Upper lobe of left lung (tissue), 6 donors: ENCODE measurements at regions not wholly inside any gene's neighbourhood (a gene's known extent, or its start where the extent isn't known, plus 50 kb on each side); places are given as distances from the start of the nearest gene placed in this dataset.

Experiments
- ATAC-seq, 2 donors: fragments of 200-7000 bp; cut with Tn5 transposase; one replicate each; pipeline ENCODE4 v1.9.1; 2022; ENCODE audit warnings: mild to moderate bottlenecking in 2 of 2, moderate library complexity in 2 of 2; ENCODE audit not compliant: low FRiP score in 2 of 2
- DNase-seq, 2 donors: peaks; one replicate each; pipeline ENCODE4 v3.0.0-alpha.2; 2019 to 2020
- H3K27ac ChIP-seq, 4 donors: fragments of 200-600 bp; sonication (generic); one replicate each; pipeline ENCODE4 v1.5.1; 2016 to 2019
- H3K27me3 ChIP-seq, 4 donors: fragments of 200-600 bp; sonication (generic); one replicate each; pipeline ENCODE4 v1.5.1; 2017 to 2019
- H3K36me3 ChIP-seq, 4 donors: fragments of 200-600 bp; sonication (generic); one replicate each; pipeline ENCODE4 v1.5.1; 2016 to 2019
- H3K4me1 ChIP-seq, 4 donors: fragments of 200-600 bp; sonication (generic); one replicate each; pipeline ENCODE4 v1.5.1; 2018 to 2019
- H3K4me3 ChIP-seq, 4 donors: fragments of 200-600 bp; sonication (generic); one replicate each; pipeline ENCODE4 v1.5.1; 2017 to 2019; ENCODE audit warnings: mild to moderate bottlenecking in 2 of 4, moderate library complexity in 1 of 4
- H3K9me3 ChIP-seq, 4 donors: fragments of 200-600 bp; sonication (generic); one replicate each; pipeline ENCODE4 v1.5.1; 2018 to 2019
- EP300 ChIP-seq, 4 donors: sonication (generic); formaldehyde crosslinking; IDR thresholded peaks; one replicate each; pipeline ENCODE4 v1.5.1; 2017; ENCODE audit warnings: antibody characterized with exemption in 4 of 4, control low read depth in 2 of 4
- POLR2A ChIP-seq, 4 donors: fragments of 450-650 bp; IDR thresholded peaks; one replicate each; pipeline ENCODE4 v1.5.1; 2016 to 2017; ENCODE audit warnings: antibody characterized with exemption in 4 of 4, mild to moderate bottlenecking in 2 of 4
- POLR2AphosphoS5 ChIP-seq, 2 donors: sonication (generic); formaldehyde crosslinking; IDR thresholded peaks; one replicate each; pipeline ENCODE4 v1.5.1; 2017; ENCODE audit warnings: antibody characterized with exemption in 2 of 2
- WGBS, 2 donors: methylation state at CpG; one replicate each; pipeline ENCODE4 v1.1.5; 2017 to 2018; 5-methylcytosine and 5-hydroxymethylcytosine counted together
- TF ChIP-seq, protein P1 (sequence below), 6 experiments: fragments of 450-650 bp in 4 of 6; fragments of 200-600 bp in 2 of 6; sonication (generic) in 2 of 6; IDR thresholded peaks; one replicate each; pipeline ENCODE4 v1.5.1; 2016 to 2019; ENCODE audit warnings: antibody characterized with exemption in 6 of 6
- donor health status: DM: no; HTN: no; CAD: no; lungs with moderate emphysema.
- donor health status: DM: no; HTN: yes; CAD: no; lungs with severe emphysema.

DNA sequence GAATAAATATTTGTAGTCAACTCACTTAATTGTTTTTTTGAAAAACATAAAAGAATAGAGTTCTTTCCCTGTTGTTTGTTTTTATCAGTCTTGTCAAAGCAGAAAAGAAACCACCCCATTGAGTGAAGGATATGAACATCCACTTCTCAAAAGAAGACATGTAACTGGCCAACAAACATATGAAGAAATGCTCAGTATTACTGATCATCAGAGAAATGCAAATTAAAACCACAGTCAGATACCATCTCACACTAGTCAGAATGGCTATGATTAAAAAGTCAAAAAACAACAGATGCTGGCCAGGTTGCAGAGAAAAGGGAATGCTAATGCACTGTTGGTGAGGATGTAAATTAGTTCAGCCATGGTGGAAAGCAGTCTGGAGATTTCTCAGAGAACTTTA is 326.1 kb upstream of the EMCN start:
- no peak overlapping the region for H3K27ac ChIP-seq
- no peaks in the 10 kb centered on the region for H3K36me3 ChIP-seq
- TF ChIP-seq, protein P1, sequence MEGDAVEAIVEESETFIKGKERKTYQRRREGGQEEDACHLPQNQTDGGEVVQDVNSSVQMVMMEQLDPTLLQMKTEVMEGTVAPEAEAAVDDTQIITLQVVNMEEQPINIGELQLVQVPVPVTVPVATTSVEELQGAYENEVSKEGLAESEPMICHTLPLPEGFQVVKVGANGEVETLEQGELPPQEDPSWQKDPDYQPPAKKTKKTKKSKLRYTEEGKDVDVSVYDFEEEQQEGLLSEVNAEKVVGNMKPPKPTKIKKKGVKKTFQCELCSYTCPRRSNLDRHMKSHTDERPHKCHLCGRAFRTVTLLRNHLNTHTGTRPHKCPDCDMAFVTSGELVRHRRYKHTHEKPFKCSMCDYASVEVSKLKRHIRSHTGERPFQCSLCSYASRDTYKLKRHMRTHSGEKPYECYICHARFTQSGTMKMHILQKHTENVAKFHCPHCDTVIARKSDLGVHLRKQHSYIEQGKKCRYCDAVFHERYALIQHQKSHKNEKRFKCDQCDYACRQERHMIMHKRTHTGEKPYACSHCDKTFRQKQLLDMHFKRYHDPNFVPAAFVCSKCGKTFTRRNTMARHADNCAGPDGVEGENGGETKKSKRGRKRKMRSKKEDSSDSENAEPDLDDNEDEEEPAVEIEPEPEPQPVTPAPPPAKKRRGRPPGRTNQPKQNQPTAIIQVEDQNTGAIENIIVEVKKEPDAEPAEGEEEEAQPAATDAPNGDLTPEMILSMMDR (IDR thresholded peaks at IDR 0.05) = no peak
- TF ChIP-seq EP300 (IDR thresholded peaks at IDR 0.05) = no peak
- TF ChIP-seq POLR2A (IDR thresholded peaks at IDR 0.05) = no peak
- TF ChIP-seq POLR2AphosphoS5 (IDR thresholded peaks at IDR 0.05) = no peak
- no peak for DNase-seq
- no peak for ATAC-seq
- no peaks in the 10 kb centered on the region for H3K9me3 ChIP-seq
- H3K27me3 ChIP-seq = no peaks in the 10 kb centered on the region
- H3K4me3 ChIP-seq = no peak overlapping the region
- H3K4me1 ChIP-seq = no peaks in the 10 kb centered on the region

DNA sequence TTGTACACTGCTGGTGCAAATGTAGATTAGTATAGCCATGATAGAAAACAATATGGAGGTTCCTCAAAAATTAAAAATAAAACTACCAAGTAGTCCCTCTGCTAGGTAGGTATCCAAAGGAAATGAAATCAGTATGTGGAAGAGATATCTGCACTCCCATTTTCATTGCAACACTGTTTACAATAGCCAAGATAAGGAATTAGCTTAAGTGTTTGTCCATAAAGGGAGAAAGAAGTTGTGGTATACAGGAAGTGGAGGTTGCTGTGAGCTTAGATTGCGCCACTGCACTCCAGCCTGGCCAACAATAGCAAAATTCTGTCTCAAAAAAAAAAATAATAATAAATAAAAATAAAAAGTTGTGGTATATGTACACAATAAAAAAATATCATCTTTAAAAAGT is 325.0 kb upstream of the EMCN start:
- no peak for TF ChIP-seq POLR2AphosphoS5 (IDR thresholded peaks at IDR 0.05)
- TF ChIP-seq, protein P1 (IDR thresholded peaks at IDR 0.05) = no peak
- DNase-seq (no peak), ATAC-seq (no peak)
- Histone ChIP-seq H3K36me3 (no peaks in the 10 kb centered on the region), H3K27ac (no peak overlapping the region), H3K4me1 (no peaks in the 10 kb centered on the region), H3K27me3 (no peaks in the 10 kb centered on the region), H3K9me3 (no peaks in the 10 kb centered on the region), H3K4me3 (no peak overlapping the region)
- WGBS, 2 donors = 57 to 78% methylated on average over 1 of the region's 1 CpG

DNA sequence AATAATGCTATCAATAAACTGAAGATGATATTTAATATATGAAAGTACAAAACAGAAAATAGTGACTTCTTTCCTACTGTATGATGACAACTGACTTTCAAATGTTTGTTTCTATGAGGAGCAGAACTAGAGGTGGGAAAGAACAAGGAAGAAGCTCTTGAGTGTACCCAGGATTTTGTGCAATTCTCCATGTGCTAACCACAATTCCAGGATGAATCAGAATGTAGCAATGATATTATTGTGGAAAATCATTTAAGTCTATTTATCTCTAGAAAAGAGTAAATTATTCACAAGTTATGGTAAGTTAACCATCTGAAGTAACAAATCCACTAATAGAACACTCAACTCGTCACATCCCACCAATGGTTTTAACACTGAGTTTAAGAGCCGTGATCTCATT is 324.1 kb upstream of the EMCN start:
- H3K9me3 ChIP-seq = no peaks in the 10 kb centered on the region
- ATAC-seq = no peak
- TF ChIP-seq, protein P1 (IDR thresholded peaks at IDR 0.05) = no peak

DNA sequence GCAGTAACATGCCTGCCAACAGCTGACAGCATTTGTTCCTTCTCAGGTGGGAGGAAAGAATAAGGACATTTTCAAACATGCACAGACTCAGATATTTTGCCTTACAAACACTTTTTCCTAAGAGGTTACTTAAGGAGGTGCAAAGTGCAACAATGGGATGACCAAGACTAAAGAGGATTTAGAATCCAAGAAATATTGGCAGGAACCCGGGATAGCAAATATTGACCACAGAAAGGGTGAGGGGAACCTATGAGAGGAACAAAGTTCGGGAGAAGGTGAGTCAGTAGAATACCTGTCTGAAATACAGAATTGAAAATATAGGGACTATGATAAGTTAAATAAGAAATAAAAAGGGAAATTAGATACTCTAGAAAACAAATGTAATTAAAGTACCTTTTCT is 321.9 kb upstream of the EMCN start:
- TF ChIP-seq EP300 (IDR thresholded peaks at IDR 0.05) (no peak), POLR2A (IDR thresholded peaks at IDR 0.05) (no peak), POLR2AphosphoS5 (IDR thresholded peaks at IDR 0.05) (no peak)
- TF ChIP-seq, protein P1 (IDR thresholded peaks at IDR 0.05) = no peak
- DNase-seq = no peak
- H3K27me3 ChIP-seq = no peaks in the 10 kb centered on the region
- no peaks in the 10 kb centered on the region for H3K9me3 ChIP-seq
- ATAC-seq = no peak
- no peak overlapping the region for H3K4me3 ChIP-seq
- no peak overlapping the region for H3K27ac ChIP-seq
- H3K4me1 ChIP-seq = no peaks in the 10 kb centered on the region
- H3K36me3 ChIP-seq = no peaks in the 10 kb centered on the region
- 90 to 93% methylated on average over 2 of the region's 2 CpGs for WGBS, 2 donors

More for the DNA sequence above, 324.1 kb upstream of the EMCN start:
- 93 to 96% methylated on average over 2 of the region's 2 CpGs for WGBS, 2 donors
- Histone ChIP-seq H3K36me3 (no peaks in the 10 kb centered on the region), H3K27ac (no peak overlapping the region), H3K4me3 (no peak overlapping the region), H3K4me1 (no peaks in the 10 kb centered on the region), H3K27me3 (no peaks in the 10 kb centered on the region)
- no peak for DNase-seq

DNA sequence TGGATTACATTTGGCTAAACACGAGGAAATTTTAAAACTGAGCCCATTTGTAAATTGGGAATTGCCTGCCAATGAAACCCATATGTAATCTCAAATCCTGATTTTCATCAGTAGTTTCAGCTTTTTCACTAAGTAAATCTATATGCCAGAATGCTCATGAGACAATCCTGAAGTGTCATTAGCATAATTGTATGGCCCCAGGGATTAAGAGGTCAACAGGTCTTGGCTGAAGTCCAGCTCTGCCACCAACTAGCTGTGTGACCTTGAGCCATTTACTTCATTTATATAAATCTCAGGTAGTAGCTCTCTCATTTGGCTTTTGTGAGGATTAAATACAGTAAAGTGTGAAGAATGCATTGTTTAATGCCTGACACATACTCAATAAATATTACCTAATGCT is 320.5 kb upstream of the EMCN start:
- no peak for ATAC-seq
- H3K27me3 ChIP-seq = no peaks in the 10 kb centered on the region
- no peak overlapping the region for H3K27ac ChIP-seq
- no peak overlapping the region for H3K4me3 ChIP-seq
- TF ChIP-seq POLR2AphosphoS5 (IDR thresholded peaks at IDR 0.05) (no peak), EP300 (IDR thresholded peaks at IDR 0.05) (no peak), POLR2A (IDR thresholded peaks at IDR 0.05) (no peak)
- TF ChIP-seq, protein P1 (IDR thresholded peaks at IDR 0.05) = no peak
- no peaks in the 10 kb centered on the region for H3K4me1 ChIP-seq
- 86 to 90% methylated on average over 1 of the region's 1 CpG for WGBS, 2 donors
- no peaks in the 10 kb centered on the region for H3K36me3 ChIP-seq
- no peaks in the 10 kb centered on the region for H3K9me3 ChIP-seq
- DNase-seq = no peak
